Tibial nerve (tissue), 4 donors: ENCODE measurements at regions not wholly inside any gene's neighbourhood (a gene's known extent, or its start where the extent isn't known, plus 50 kb on each side); places are given as distances from the start of the nearest gene placed in this dataset.

Experiments
- DNase-seq, 2 donors: peaks; one replicate each; pipeline ENCODE4 v3.0.0-alpha.2; 2019; ENCODE audit warnings: low spot score in 2 of 2
- H3K27ac ChIP-seq, 4 donors: fragments of 200-600 bp; sonication (generic) in 3 of 4; one replicate each; pipeline ENCODE4 v1.5.1; 2017 to 2019; ENCODE audit warnings: mild to moderate bottlenecking in 1 of 4
- H3K27me3 ChIP-seq, 2 donors: fragments of 200-600 bp; sonication (generic) in 1 of 2; one replicate each; pipeline versions ENCODE4 v1.5.1 to v1.6.0; 2017 to 2019
- H3K36me3 ChIP-seq, 3 donors: fragments of 200-600 bp; sonication (generic); one replicate each; pipeline ENCODE4 v1.5.1; 2018 to 2019
- H3K4me1 ChIP-seq, 4 donors: fragments of 200-600 bp; sonication (generic) in 3 of 4; one replicate each; pipeline ENCODE4 v1.5.1; 2017 to 2019
- H3K4me3 ChIP-seq, 4 donors: fragments of 200-600 bp; sonication (generic) in 3 of 4; one replicate each; pipeline ENCODE4 v1.5.1; 2017 to 2019; ENCODE audit warnings: mild to moderate bottlenecking in 1 of 4, moderate library complexity in 1 of 4
- H3K9me3 ChIP-seq, 4 donors: fragments of 200-600 bp; sonication (generic) in 3 of 4; one replicate each; pipeline ENCODE4 v1.5.1; 2017 to 2019
- EP300 ChIP-seq, 2 donors: sonication (generic); formaldehyde crosslinking; IDR thresholded peaks; one replicate each; pipeline ENCODE4 v1.6.1; 2017; ENCODE audit warnings: antibody characterized with exemption in 2 of 2, mild to moderate bottlenecking in 1 of 2
- POLR2A ChIP-seq, 2 donors: fragments of 450-650 bp; IDR thresholded peaks; one replicate each; pipeline ENCODE4 v1.6.1; 2017; ENCODE audit warnings: antibody characterized with exemption in 2 of 2, mild to moderate bottlenecking in 2 of 2, moderate library complexity in 2 of 2
- WGBS, 2 donors: methylation state at CpG; one replicate each; pipeline ENCODE4 v1.1.5; 2018; 5-methylcytosine and 5-hydroxymethylcytosine counted together
- TF ChIP-seq, protein P1 (sequence below), 5 experiments: fragments of 200-600 bp in 3 of 5; fragments of 450-650 bp in 2 of 5; sonication (generic) in 3 of 5; IDR thresholded peaks; one replicate each; pipeline ENCODE4 v1.5.1; 2016 to 2019; ENCODE audit warnings: antibody characterized with exemption in 5 of 5, mild to moderate bottlenecking in 3 of 5, moderate library complexity in 2 of 5

DNA sequence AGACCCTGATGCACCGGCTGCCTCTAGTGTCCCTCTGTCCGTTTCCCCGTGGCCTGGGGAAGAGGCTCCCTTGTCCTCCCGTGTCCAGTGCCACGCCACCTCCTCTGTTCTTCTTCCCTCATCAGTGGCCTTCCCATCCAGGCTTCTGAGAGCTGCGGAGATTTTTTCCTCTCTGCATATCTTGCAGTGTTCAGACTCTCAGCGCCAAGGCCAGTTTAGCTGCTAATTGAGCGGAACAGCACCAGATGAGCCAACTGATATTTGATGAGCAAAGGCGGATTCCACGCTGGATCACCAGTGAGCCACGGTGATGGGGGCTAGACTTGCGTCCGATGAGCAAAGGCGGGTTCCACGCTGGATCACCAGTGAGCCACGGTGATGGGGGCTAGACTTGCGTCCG, 257.6 kb downstream of the FOXL1 start:
- Histone ChIP-seq H3K4me1 (peaks cover 0 to 17% (median 5%) of the 10 kb centered on the region in 4 donors), H3K4me3 (no peak overlapping the region), H3K27ac (no peak overlapping the region), H3K36me3 (no peaks in the 10 kb centered on the region), H3K27me3 (no peaks in the 10 kb centered on the region), H3K9me3 (no peaks in the 10 kb centered on the region)
- DNase-seq = no peak
- TF ChIP-seq EP300 (IDR thresholded peaks at IDR 0.05) (no peak), POLR2A (IDR thresholded peaks at IDR 0.05) (no peak)
- TF ChIP-seq, protein P1, sequence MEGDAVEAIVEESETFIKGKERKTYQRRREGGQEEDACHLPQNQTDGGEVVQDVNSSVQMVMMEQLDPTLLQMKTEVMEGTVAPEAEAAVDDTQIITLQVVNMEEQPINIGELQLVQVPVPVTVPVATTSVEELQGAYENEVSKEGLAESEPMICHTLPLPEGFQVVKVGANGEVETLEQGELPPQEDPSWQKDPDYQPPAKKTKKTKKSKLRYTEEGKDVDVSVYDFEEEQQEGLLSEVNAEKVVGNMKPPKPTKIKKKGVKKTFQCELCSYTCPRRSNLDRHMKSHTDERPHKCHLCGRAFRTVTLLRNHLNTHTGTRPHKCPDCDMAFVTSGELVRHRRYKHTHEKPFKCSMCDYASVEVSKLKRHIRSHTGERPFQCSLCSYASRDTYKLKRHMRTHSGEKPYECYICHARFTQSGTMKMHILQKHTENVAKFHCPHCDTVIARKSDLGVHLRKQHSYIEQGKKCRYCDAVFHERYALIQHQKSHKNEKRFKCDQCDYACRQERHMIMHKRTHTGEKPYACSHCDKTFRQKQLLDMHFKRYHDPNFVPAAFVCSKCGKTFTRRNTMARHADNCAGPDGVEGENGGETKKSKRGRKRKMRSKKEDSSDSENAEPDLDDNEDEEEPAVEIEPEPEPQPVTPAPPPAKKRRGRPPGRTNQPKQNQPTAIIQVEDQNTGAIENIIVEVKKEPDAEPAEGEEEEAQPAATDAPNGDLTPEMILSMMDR (IDR thresholded peaks at IDR 0.05) = no peak
- 96 to 97% methylated on average over 16 of the region's 18 CpGs for WGBS, 2 donors

DNA sequence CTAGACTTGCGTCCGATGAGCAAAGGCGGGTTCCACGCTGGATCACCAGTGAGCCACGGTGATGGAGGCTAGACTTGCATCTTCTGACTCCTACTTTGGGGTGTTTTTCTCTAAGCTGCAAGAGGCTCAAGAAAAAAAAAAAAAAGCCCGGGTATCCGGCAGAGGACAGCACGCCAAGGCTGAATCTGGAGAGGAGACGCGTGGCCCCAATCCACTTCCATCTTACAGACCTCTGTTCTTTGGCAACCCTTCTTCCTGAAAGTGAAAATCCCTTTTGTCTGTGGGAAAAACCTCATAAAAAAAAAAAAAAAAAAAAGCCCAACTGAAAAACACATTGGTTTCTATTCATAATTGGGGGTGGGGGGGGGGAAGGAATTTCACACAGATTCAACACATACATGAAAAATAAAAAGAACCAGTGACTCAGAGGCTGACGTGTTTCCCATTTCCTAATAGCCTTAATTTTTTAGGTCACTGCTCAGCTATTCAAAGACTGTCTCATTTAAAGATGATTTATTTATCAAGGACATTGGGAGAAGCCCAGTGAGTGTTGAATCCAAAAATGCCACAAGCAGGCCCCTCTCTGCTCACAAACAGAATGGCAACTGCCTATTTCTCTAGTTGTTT, 258.3 kb downstream of the FOXL1 start:
- Histone ChIP-seq H3K27me3 (no peaks in the 10 kb centered on the region), H3K9me3 (no peaks in the 10 kb centered on the region), H3K36me3 (no peaks in the 10 kb centered on the region), H3K4me3 (no peak overlapping the region), H3K4me1 (peaks cover 0 to 17% (median 5%) of the 10 kb centered on the region in 4 donors), H3K27ac (no peak overlapping the region)
- TF ChIP-seq EP300 (IDR thresholded peaks at IDR 0.05) (peak in 1 of 2 donors; percentile 23), POLR2A (IDR thresholded peaks at IDR 0.05) (no peak)
- TF ChIP-seq, protein P1 (IDR thresholded peaks at IDR 0.05) = no peak
- 55 to 56% methylated on average over 10 to 11 of the region's 11 CpGs for WGBS, 2 donors
- no peak for DNase-seq

GRCh38 chr16:86843812-86844211, 265.5 kb downstream of the FOXL1 start:
- Histone ChIP-seq H3K36me3 (no peaks in the 10 kb centered on the region), H3K27ac (no peak overlapping the region), H3K4me3 (no peak overlapping the region), H3K4me1 (no peaks in the 10 kb centered on the region), H3K9me3 (no peaks in the 10 kb centered on the region), H3K27me3 (no peaks in the 10 kb centered on the region)
- no peak for DNase-seq
- TF ChIP-seq, protein P1 (IDR thresholded peaks at IDR 0.05) = no peak
- no peak for TF ChIP-seq POLR2A (IDR thresholded peaks at IDR 0.05)
- TF ChIP-seq EP300 (IDR thresholded peaks at IDR 0.05) = no peak
- WGBS, 2 donors = 92 to 95% methylated on average over 12 of the region's 12 CpGs

- 61 to 66% methylated on average over 14 to 16 of the region's 16 CpGs for WGBS, 2 donors
These were observed 266.3 kb downstream of the FOXL1 start for GRCh38 chr16:86844695-86845094.

GRCh38 chr16:86846136-86846535, 267.8 kb downstream of the FOXL1 start:
- TF ChIP-seq, protein P1 (IDR thresholded peaks at IDR 0.05) = no peak
- TF ChIP-seq POLR2A (IDR thresholded peaks at IDR 0.05) (no peak), EP300 (IDR thresholded peaks at IDR 0.05) (no peak)
- WGBS, 2 donors = 70 to 73% methylated on average over 7 of the region's 7 CpGs

More at GRCh38 chr16:86844695-86845094, 266.3 kb downstream of the FOXL1 start:
- Histone ChIP-seq H3K4me1 (no peaks in the 10 kb centered on the region), H3K36me3 (no peaks in the 10 kb centered on the region), H3K4me3 (no peak overlapping the region), H3K9me3 (no peaks in the 10 kb centered on the region), H3K27me3 (no peaks in the 10 kb centered on the region), H3K27ac (no peak overlapping the region)
- TF ChIP-seq POLR2A (IDR thresholded peaks at IDR 0.05) = no peak
- TF ChIP-seq, protein P1 (IDR thresholded peaks at IDR 0.05) = no peak
- TF ChIP-seq EP300 (IDR thresholded peaks at IDR 0.05) = no peak
- no peak for DNase-seq

More at GRCh38 chr16:86846136-86846535, 267.8 kb downstream of the FOXL1 start:
- Histone ChIP-seq H3K27me3 (no peaks in the 10 kb centered on the region), H3K27ac (no peak overlapping the region), H3K4me1 (no peaks in the 10 kb centered on the region), H3K36me3 (no peaks in the 10 kb centered on the region), H3K9me3 (no peaks in the 10 kb centered on the region), H3K4me3 (no peak overlapping the region)
- no peak for DNase-seq
